BE2C (cell line): ENCODE measurements at regions not wholly inside any gene's neighbourhood (a gene's known extent, or its start where the extent isn't known, plus 50 kb on each side); places are given as distances from the start of the nearest gene placed in this dataset.

Experiments
- DNase-seq: peaks from one replicate; pipeline ENCODE4 v3.0.0-alpha.2; 2020
- H3K27me3 ChIP-seq: fragments of 250-450 bp; sonication (Bioruptor Pico); 2 replicates; pipeline ENCODE4 v1.5.1; 2020; ENCODE audit warnings: mild to moderate bottlenecking
- H3K36me3 ChIP-seq: fragments of 250-450 bp; sonication (Bioruptor Pico); 2 replicates; pipeline ENCODE4 v1.5.1; 2020; ENCODE audit warnings: mild to moderate bottlenecking
- H3K4me1 ChIP-seq: fragments of 250-450 bp; sonication (Bioruptor Pico); 2 replicates; pipeline ENCODE4 v1.5.1; 2020
- H3K4me3 ChIP-seq: 2 replicates; pipeline ENCODE4 v1.5.1; 2011; ENCODE audit warnings: low read depth, low read length
- H3K9me3 ChIP-seq: fragments of 250-450 bp; sonication (Bioruptor Pico); 2 replicates; pipeline ENCODE4 v1.5.1; 2020
- CTCF ChIP-seq: IDR thresholded peaks from 2 replicates; pipeline ENCODE4 v1.5.1; 2012; ENCODE audit warnings: mild to moderate bottlenecking, low read depth, low read length

DNA sequence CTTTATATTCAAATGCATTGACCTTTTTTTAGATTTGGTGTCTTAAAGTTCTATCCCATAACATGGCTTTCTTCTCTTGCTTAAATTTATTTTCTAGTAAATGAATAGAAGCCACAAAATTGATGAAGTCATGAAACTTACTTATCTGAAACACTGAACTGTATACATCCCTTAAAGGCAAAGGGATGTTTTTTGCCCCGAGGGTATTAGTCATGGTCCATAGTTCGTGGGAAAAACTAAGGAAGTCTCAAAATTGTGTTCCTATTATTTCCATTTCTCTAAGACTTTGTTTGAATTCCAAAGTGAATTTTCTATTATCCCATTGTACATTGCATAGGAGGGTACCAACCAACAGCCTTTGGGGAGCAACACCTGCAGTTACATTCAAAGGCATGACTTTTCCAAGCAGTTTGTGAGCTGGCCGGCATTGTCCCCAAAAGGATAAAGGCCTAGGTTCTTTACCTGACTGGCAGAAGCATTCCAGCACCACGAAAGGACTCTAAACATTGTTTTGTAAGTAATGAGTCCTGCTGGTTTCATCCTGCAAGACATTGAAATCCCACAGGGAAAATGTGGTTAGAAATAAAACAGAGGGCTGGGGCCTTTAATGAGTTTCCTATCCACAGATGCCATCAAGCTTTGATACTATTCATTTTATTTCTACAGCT lies 473.5 kb downstream of the PRKD1 start:
- no peak overlapping the region for H3K4me3 ChIP-seq
- no peaks in the 10 kb centered on the region for H3K4me1 ChIP-seq
- H3K9me3 ChIP-seq, result no peaks in the 10 kb centered on the region
- H3K27me3 ChIP-seq, result no peaks in the 10 kb centered on the region
- no peak for TF ChIP-seq CTCF
- H3K36me3 ChIP-seq, result no peaks in the 10 kb centered on the region
- no peak for DNase-seq

DNA sequence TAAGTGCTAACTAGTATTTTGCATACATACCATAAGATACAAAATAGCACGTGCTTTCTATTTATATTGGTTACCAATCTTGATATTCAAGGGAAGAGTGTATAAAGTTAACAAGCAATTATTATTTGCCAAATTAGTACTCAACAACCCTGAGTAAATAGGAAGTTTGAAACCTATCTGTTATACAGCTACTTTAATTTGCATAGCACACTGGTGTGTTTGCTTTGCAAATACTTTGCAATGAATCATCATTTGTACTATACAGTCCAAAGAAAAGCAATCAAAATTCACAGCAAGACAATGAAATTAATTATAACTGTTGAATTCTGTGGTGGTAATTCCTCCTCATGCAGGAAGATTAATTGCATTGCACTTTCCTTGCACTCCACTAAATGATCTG lies 469.1 kb downstream of the PRKD1 start:
- no peaks in the 10 kb centered on the region for H3K36me3 ChIP-seq
- DNase-seq, result no peak
- H3K4me3 ChIP-seq, result no peak overlapping the region
- H3K27me3 ChIP-seq, result no peaks in the 10 kb centered on the region
- H3K4me1 ChIP-seq, result no peaks in the 10 kb centered on the region
- no peaks in the 10 kb centered on the region for H3K9me3 ChIP-seq
- no peak for TF ChIP-seq CTCF

DNA sequence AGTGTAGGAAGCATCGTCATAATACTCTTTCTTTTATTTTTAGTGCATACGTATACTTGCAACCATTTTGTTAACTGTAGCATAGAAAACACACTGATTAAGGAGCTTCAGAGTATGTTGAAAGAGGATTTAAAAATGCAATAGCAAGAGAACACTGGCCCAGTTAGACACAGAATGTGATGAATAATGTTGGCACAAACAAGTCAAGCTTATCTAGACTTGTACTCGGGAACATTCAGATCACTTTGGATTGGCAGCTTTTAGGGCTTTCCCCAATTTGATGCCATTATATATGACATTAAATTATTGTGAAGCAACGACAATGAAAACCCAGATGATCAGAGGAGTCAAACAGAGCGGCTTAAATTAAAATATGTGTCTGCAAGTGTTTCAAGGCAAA lies 468.1 kb downstream of the PRKD1 start:
- no peaks in the 10 kb centered on the region for H3K27me3 ChIP-seq
- no peaks in the 10 kb centered on the region for H3K9me3 ChIP-seq
- TF ChIP-seq CTCF, result no peak
- H3K4me1 ChIP-seq, result no peaks in the 10 kb centered on the region
- H3K36me3 ChIP-seq, result no peaks in the 10 kb centered on the region
- no peak overlapping the region for H3K4me3 ChIP-seq
- DNase-seq, result no peak

GRCh38 chr14:29459969-29460560 lies 467.6 kb downstream of the PRKD1 start:
- H3K27me3 ChIP-seq, result no peaks in the 10 kb centered on the region
- DNase-seq, result no peak
- H3K36me3 ChIP-seq, result no peaks in the 10 kb centered on the region
- H3K9me3 ChIP-seq, result no peaks in the 10 kb centered on the region
- no peaks in the 10 kb centered on the region for H3K4me1 ChIP-seq
- TF ChIP-seq CTCF, result no peak
- H3K4me3 ChIP-seq, result no peak overlapping the region

- no peaks in the 10 kb centered on the region for H3K4me1 ChIP-seq
- DNase-seq, result no peak
These were observed 466.5 kb downstream of the PRKD1 start for GRCh38 chr14:29461101-29461500.

More at GRCh38 chr14:29461101-29461500, 466.5 kb downstream of the PRKD1 start:
- Histone ChIP-seq H3K4me3 (no peak overlapping the region), H3K27me3 (no peaks in the 10 kb centered on the region), H3K36me3 (no peaks in the 10 kb centered on the region), H3K9me3 (no peaks in the 10 kb centered on the region)
- TF ChIP-seq CTCF, result no peak
